Body of pancreas (tissue), 4 donors: ENCODE measurements at regions not wholly inside any gene's neighbourhood (a gene's known extent, or its start where the extent isn't known, plus 50 kb on each side); places are given as distances from the start of the nearest gene placed in this dataset.

ENCODE experiments used
- POLR2A ChIP-seq, 3 donors: fragments of 450-650 bp; IDR thresholded peaks; one replicate each; pipeline ENCODE4 v1.6.1; 2016; ENCODE audit warnings: antibody characterized with exemption in 3 of 3, mild to moderate bottlenecking in 2 of 3
- TF ChIP-seq, protein P1 (sequence below), 7 experiments: fragments of 450-650 bp in 4 of 7; fragments of 200-600 bp in 3 of 7; sonication (generic) in 3 of 7; IDR thresholded peaks; one replicate each; pipeline ENCODE4 v1.5.1; 2016 to 2019; ENCODE audit warnings: antibody characterized with exemption in 7 of 7

DNA sequence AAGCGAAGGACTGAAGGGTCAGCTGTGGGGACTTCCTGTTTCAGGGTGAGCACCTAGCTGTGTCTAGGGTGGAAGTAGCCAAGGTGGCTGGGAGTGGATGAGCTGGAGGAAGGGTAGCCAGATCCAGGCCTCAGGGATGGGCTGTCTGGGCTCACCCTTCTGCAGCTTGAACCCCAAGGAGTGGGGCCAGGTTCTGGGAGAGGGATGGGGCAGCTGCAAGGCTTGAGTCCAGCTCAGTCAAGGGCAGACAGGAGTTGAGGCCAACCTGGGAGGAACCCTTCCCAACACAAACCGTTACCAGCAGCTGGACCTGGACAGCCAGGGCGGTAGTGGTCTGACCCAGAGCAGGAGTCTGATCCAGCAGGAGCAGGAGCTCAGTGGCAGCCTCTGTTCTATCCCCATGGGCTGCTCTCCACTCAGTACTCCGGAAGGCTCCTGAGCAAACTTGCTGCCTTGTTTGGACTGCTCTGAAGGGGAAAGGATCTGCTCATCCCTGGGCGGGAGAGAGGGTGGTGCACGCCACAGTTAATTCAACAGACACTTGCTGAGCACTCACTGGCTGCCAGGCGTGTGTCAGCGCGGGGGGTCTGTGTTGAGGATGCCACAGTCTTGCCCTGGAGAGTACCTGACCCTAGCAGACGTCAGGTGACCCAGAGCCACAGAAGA lies 53.8 kb upstream of the THY1 start:
- TF ChIP-seq, protein P1, sequence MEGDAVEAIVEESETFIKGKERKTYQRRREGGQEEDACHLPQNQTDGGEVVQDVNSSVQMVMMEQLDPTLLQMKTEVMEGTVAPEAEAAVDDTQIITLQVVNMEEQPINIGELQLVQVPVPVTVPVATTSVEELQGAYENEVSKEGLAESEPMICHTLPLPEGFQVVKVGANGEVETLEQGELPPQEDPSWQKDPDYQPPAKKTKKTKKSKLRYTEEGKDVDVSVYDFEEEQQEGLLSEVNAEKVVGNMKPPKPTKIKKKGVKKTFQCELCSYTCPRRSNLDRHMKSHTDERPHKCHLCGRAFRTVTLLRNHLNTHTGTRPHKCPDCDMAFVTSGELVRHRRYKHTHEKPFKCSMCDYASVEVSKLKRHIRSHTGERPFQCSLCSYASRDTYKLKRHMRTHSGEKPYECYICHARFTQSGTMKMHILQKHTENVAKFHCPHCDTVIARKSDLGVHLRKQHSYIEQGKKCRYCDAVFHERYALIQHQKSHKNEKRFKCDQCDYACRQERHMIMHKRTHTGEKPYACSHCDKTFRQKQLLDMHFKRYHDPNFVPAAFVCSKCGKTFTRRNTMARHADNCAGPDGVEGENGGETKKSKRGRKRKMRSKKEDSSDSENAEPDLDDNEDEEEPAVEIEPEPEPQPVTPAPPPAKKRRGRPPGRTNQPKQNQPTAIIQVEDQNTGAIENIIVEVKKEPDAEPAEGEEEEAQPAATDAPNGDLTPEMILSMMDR (IDR thresholded peaks at IDR 0.05), result no peak
- no peak for TF ChIP-seq POLR2A (IDR thresholded peaks at IDR 0.05)
